HTR-8/SVneo (cell line): ENCODE measurements at regions not wholly inside any gene's neighbourhood (a gene's known extent, or its start where the extent isn't known, plus 50 kb on each side); places are given as distances from the start of the nearest gene placed in this dataset.
A peak's percentile ranks its signal among the peaks of the same experiment; 100 is the strongest.

ENCODE experiments used
- DNase-seq: peaks from one replicate; pipeline ENCODE4 v3.0.0; 2011; ENCODE audit warnings: low spot score, mixed read lengths; ENCODE audit not compliant: insufficient read length
- FAIRE-seq: peaks from 2 replicates; lab custom pipeline; 2011; peaks lifted over from hg19 to GRCh38; lab: Jason Lieb, UNC

- FAIRE-seq = no peak
These were observed 107.1 kb upstream of the PKDCC start for GRCh38 chr2:41940745-41941063.

GRCh38 chr2:41941831-41942230 is 106.0 kb upstream of the PKDCC start:
- DNase-seq (no peak), FAIRE-seq (no peak)

More at GRCh38 chr2:41940745-41941063, 107.1 kb upstream of the PKDCC start:
- no peak for DNase-seq

- no peak for DNase-seq
- no peak for FAIRE-seq
These were observed 105.5 kb upstream of the PKDCC start for GRCh38 chr2:41942278-41942677.

- FAIRE-seq (no peak), DNase-seq (no peak)
These were observed 104.7 kb upstream of the PKDCC start for GRCh38 chr2:41943159-41943558.

- DNase-seq (no peak), FAIRE-seq (no peak)
These were observed 103.5 kb upstream of the PKDCC start for GRCh38 chr2:41944220-41944880.

- no peak for FAIRE-seq
- no peak for DNase-seq
These were observed 100.0 kb upstream of the PKDCC start for GRCh38 chr2:41947701-41948396.

GRCh38 chr2:41948397-41948763 is 99.4 kb upstream of the PKDCC start:
- no peak for DNase-seq
- no peak for FAIRE-seq

GRCh38 chr2:41949091-41949882 is 98.5 kb upstream of the PKDCC start:
- no peak for FAIRE-seq
- DNase-seq = no peak

GRCh38 chr2:41949883-41950665 is 97.7 kb upstream of the PKDCC start:
- no peak for FAIRE-seq
- DNase-seq = no peak

- no peak for DNase-seq
- FAIRE-seq = no peak
These were observed 97.2 kb upstream of the PKDCC start for GRCh38 chr2:41950666-41950960.

- DNase-seq = no peak
- no peak for FAIRE-seq
These were observed 93.2 kb upstream of the PKDCC start for GRCh38 chr2:41954304-41955291.

- FAIRE-seq = no peak
- DNase-seq = no peak
These were observed 92.3 kb upstream of the PKDCC start for GRCh38 chr2:41955316-41956043.

GRCh38 chr2:41957431-41957830 is 90.4 kb upstream of the PKDCC start:
- DNase-seq (no peak), FAIRE-seq (no peak)

- FAIRE-seq = no peak
These were observed 89.6 kb upstream of the PKDCC start for GRCh38 chr2:41958251-41958650.

GRCh38 chr2:41958775-41959174 is 89.0 kb upstream of the PKDCC start:
- FAIRE-seq (peak; percentile 23), DNase-seq (no peak)

More at GRCh38 chr2:41958251-41958650, 89.6 kb upstream of the PKDCC start:
- DNase-seq = no peak

GRCh38 chr2:41959760-41960159 is 88.1 kb upstream of the PKDCC start:
- FAIRE-seq (no peak), DNase-seq (no peak)

- FAIRE-seq (no peak), DNase-seq (no peak)
These were observed 84.7 kb upstream of the PKDCC start for GRCh38 chr2:41962922-41963622.
